Large intestine (tissue), 3 donors: ENCODE measurements at regions not wholly inside any gene's neighbourhood (a gene's known extent, or its start where the extent isn't known, plus 50 kb on each side); places are given as distances from the start of the nearest gene placed in this dataset.
"Not testable (repeated sequence)": the region's sequence is repeated elsewhere in the genome, so short reads cannot be mapped to it uniquely, and the experiment has no call there.

ENCODE experiments used
- DNase-seq, 2 donors: peaks; one replicate each; pipeline versions ENCODE4 v3.0.0 to v3.0.0-alpha.2; 2013
- H3K27ac ChIP-seq: one replicate; pipeline ENCODE4 v1.5.1; 2013; ENCODE audit warnings: low read length
- H3K27me3 ChIP-seq: 2 replicates; pipeline ENCODE4 v1.6.1; 2013; ENCODE audit warnings: low read length; ENCODE audit not compliant: control insufficient read depth, insufficient read depth
- H3K36me3 ChIP-seq: 2 replicates; pipeline ENCODE4 v1.6.1; 2013; ENCODE audit warnings: low read length; ENCODE audit not compliant: control insufficient read depth, insufficient read depth
- H3K4me1 ChIP-seq: one replicate; pipeline ENCODE4 v1.6.1; 2013; ENCODE audit warnings: low read length; ENCODE audit not compliant: control insufficient read depth, insufficient read depth
- H3K4me3 ChIP-seq: one replicate; pipeline ENCODE4 v1.5.1; 2013; ENCODE audit warnings: low read length
- H3K9me3 ChIP-seq: one replicate; pipeline ENCODE4 v1.6.1; 2013; ENCODE audit warnings: mild to moderate bottlenecking, low read depth, low read length, moderate library complexity; ENCODE audit not compliant: control insufficient read depth
- WGBS: methylation state at CpG from one replicate; pipeline ENCODE4 v1.1.5; 2013; ENCODE audit warnings: low lambda C conversion rate; ENCODE audit not compliant: insufficient coverage; 5-methylcytosine and 5-hydroxymethylcytosine counted together

GRCh38 chr2:153558247-153558646 lies 79.7 kb upstream of the RPRM start:
- no CpG with 5 or more reads among the region's 2 CpGs for WGBS
- H3K4me1 ChIP-seq, result no peaks in the 10 kb centered on the region
- H3K27me3 ChIP-seq, result no peaks in the 10 kb centered on the region

GRCh38 chr2:153567367-153567766 lies 88.8 kb upstream of the RPRM start:
- Histone ChIP-seq H3K9me3 (no peaks in the 10 kb centered on the region), H3K36me3 (no peaks in the 10 kb centered on the region), H3K4me3 (no peak overlapping the region), H3K4me1 (no peaks in the 10 kb centered on the region), H3K27me3 (no peaks in the 10 kb centered on the region), H3K27ac (no peak overlapping the region)
- DNase-seq, result no peak
- 34% methylated on average over 2 of the region's 3 CpGs for WGBS

More at GRCh38 chr2:153558247-153558646, 79.7 kb upstream of the RPRM start:
- Histone ChIP-seq H3K9me3 (no peaks in the 10 kb centered on the region), H3K4me3 (no peak overlapping the region), H3K27ac (no peak overlapping the region), H3K36me3 (no peaks in the 10 kb centered on the region)
- no peak for DNase-seq

- Histone ChIP-seq H3K4me1 (no peaks in the 10 kb centered on the region), H3K36me3 (no peaks in the 10 kb centered on the region), H3K4me3 (no peak overlapping the region), H3K27ac (no peak overlapping the region), H3K9me3 (no peaks in the 10 kb centered on the region), H3K27me3 (no peaks in the 10 kb centered on the region)
- 83% methylated on average over 1 of the region's 3 CpGs for WGBS
- DNase-seq, result no peak
Observed at GRCh38 chr2:153568105-153568504, 89.5 kb upstream of the RPRM start.

- DNase-seq, result no peak
- no peaks in the 10 kb centered on the region for H3K36me3 ChIP-seq
- no peaks in the 10 kb centered on the region for H3K9me3 ChIP-seq
- no peak overlapping the region for H3K4me3 ChIP-seq
- WGBS, result no CpG with 5 or more reads among the region's 3 CpGs
- no peaks in the 10 kb centered on the region for H3K4me1 ChIP-seq
- H3K27ac ChIP-seq, result no peak overlapping the region
- H3K27me3 ChIP-seq, result no peaks in the 10 kb centered on the region
Observed at GRCh38 chr2:153575171-153575853, 96.8 kb upstream of the RPRM start.

GRCh38 chr2:153584244-153584643 lies 105.7 kb upstream of the RPRM start:
- WGBS, result no CpG with 5 or more reads among the region's 2 CpGs
- Histone ChIP-seq H3K36me3 (no peaks in the 10 kb centered on the region), H3K4me3 (no peak overlapping the region), H3K27me3 (no peaks in the 10 kb centered on the region), H3K9me3 (peaks cover 4% of the 10 kb centered on the region), H3K4me1 (no peaks in the 10 kb centered on the region), H3K27ac (no peak overlapping the region)
- DNase-seq, result no peak

GRCh38 chr2:153588408-153588807 lies 109.8 kb upstream of the RPRM start:
- H3K27ac ChIP-seq, result no peak overlapping the region
- no peak for DNase-seq
- H3K4me1 ChIP-seq, result no peaks in the 10 kb centered on the region

GRCh38 chr2:153589586-153589985 lies 111.0 kb upstream of the RPRM start:
- no CpG with 5 or more reads among the region's 3 CpGs for WGBS
- Histone ChIP-seq H3K9me3 (peaks cover 4% of the 10 kb centered on the region), H3K27me3 (no peaks in the 10 kb centered on the region), H3K27ac (no peak overlapping the region), H3K4me1 (no peaks in the 10 kb centered on the region), H3K36me3 (no peaks in the 10 kb centered on the region), H3K4me3 (no peak overlapping the region)
- DNase-seq, result no peak

More at GRCh38 chr2:153588408-153588807, 109.8 kb upstream of the RPRM start:
- peaks cover 4% of the 10 kb centered on the region for H3K9me3 ChIP-seq
- H3K4me3 ChIP-seq, result no peak overlapping the region
- H3K36me3 ChIP-seq, result no peaks in the 10 kb centered on the region
- no peaks in the 10 kb centered on the region for H3K27me3 ChIP-seq

- H3K36me3 ChIP-seq, H3K4me3 ChIP-seq, H3K9me3 ChIP-seq, DNase-seq, H3K27ac ChIP-seq, H3K27me3 ChIP-seq, H3K4me1 ChIP-seq: not testable (repeated sequence)
- no CpG with 5 or more reads among the region's 6 CpGs for WGBS
Observed at GRCh38 chr2:153593086-153593485, 114.5 kb upstream of the RPRM start.

- Histone ChIP-seq H3K4me1 (no peaks in the 10 kb centered on the region), H3K4me3 (no peak overlapping the region), H3K27ac (no peak overlapping the region), H3K9me3 (no peaks in the 10 kb centered on the region), H3K27me3 (no peaks in the 10 kb centered on the region), H3K36me3 (no peaks in the 10 kb centered on the region)
- no peak for DNase-seq
Observed at GRCh38 chr2:153595939-153596338, 117.4 kb upstream of the RPRM start.

- Histone ChIP-seq H3K27me3 (no peaks in the 10 kb centered on the region), H3K36me3 (no peaks in the 10 kb centered on the region), H3K4me3 (no peak overlapping the region), H3K9me3 (no peaks in the 10 kb centered on the region), H3K27ac (no peak overlapping the region), H3K4me1 (no peaks in the 10 kb centered on the region)
- no peak for DNase-seq
- WGBS, result 19% methylated on average over 3 of the region's 3 CpGs
Observed at GRCh38 chr2:153601812-153602211, 123.2 kb upstream of the RPRM start.

- H3K9me3 ChIP-seq, result no peaks in the 10 kb centered on the region
- no CpG with 5 or more reads among the region's 1 CpG for WGBS
- no peaks in the 10 kb centered on the region for H3K36me3 ChIP-seq
- no peak overlapping the region for H3K27ac ChIP-seq
- H3K4me3 ChIP-seq, result no peak overlapping the region
- no peaks in the 10 kb centered on the region for H3K27me3 ChIP-seq
- no peaks in the 10 kb centered on the region for H3K4me1 ChIP-seq
- no peak for DNase-seq
Observed at GRCh38 chr2:153604133-153604532, 125.6 kb upstream of the RPRM start.
